Activated naive CD4-positive, alpha-beta T cell treated with anti-CD3 and anti-CD28 coated beads, Interleukin-2, amount 50 U/mL, for 24 hours (primary cell): ENCODE measurements at regions not wholly inside any gene's neighbourhood (a gene's known extent, or its start where the extent isn't known, plus 50 kb on each side); places are given as distances from the start of the nearest gene placed in this dataset.
"Not testable (repeated sequence)": the region's sequence is repeated elsewhere in the genome, so short reads cannot be mapped to it uniquely, and the experiment has no call there.

Source experiments
- H3K27ac Mint-ChIP-seq: one replicate; pipeline ENCODE4 v1.8.0; 2021; ENCODE audit warnings: mild to moderate bottlenecking, mixed read lengths
- H3K27me3 Mint-ChIP-seq: one replicate; pipeline ENCODE4 v1.8.0; 2021; ENCODE audit warnings: mixed read lengths
- H3K36me3 Mint-ChIP-seq: one replicate; pipeline ENCODE4 v1.8.0; 2021; ENCODE audit warnings: mixed read lengths
- H3K4me1 Mint-ChIP-seq: one replicate; pipeline ENCODE4 v1.8.0; 2021; ENCODE audit warnings: mixed read lengths
- H3K4me3 Mint-ChIP-seq: one replicate; pipeline ENCODE4 v1.8.0; 2021; ENCODE audit warnings: mild to moderate bottlenecking, mixed read lengths
- H3K9me3 Mint-ChIP-seq: one replicate; pipeline ENCODE4 v1.8.0; 2021; ENCODE audit warnings: mixed read lengths

- H3K27ac Mint-ChIP-seq = no peak overlapping the region
- H3K36me3 Mint-ChIP-seq = no peaks in the 10 kb centered on the region
- H3K9me3 Mint-ChIP-seq = no peaks in the 10 kb centered on the region
- no peak overlapping the region for H3K4me3 Mint-ChIP-seq
- no peaks in the 10 kb centered on the region for H3K27me3 Mint-ChIP-seq
- no peaks in the 10 kb centered on the region for H3K4me1 Mint-ChIP-seq
Measured at GRCh38 chr5:8516356-8516755, 647.4 kb downstream of the MTRR start.

GRCh38 chr5:8517456-8517855 is 648.5 kb downstream of the MTRR start:
- H3K27ac Mint-ChIP-seq = no peak overlapping the region
- no peaks in the 10 kb centered on the region for H3K4me1 Mint-ChIP-seq
- H3K4me3 Mint-ChIP-seq = no peak overlapping the region
- no peaks in the 10 kb centered on the region for H3K27me3 Mint-ChIP-seq
- H3K9me3 Mint-ChIP-seq = no peaks in the 10 kb centered on the region
- H3K36me3 Mint-ChIP-seq = no peaks in the 10 kb centered on the region

- Mint-ChIP-seq H3K4me3 (no peak overlapping the region), H3K9me3 (no peaks in the 10 kb centered on the region), H3K27ac (no peak overlapping the region), H3K4me1 (no peaks in the 10 kb centered on the region), H3K36me3 (no peaks in the 10 kb centered on the region), H3K27me3 (no peaks in the 10 kb centered on the region)
Measured at GRCh38 chr5:8520917-8521316, 652.0 kb downstream of the MTRR start.

- H3K4me1 Mint-ChIP-seq = no peaks in the 10 kb centered on the region
- H3K4me3 Mint-ChIP-seq = no peak overlapping the region
- H3K36me3 Mint-ChIP-seq = no peaks in the 10 kb centered on the region
Measured at GRCh38 chr5:8521991-8522390, 653.0 kb downstream of the MTRR start.

GRCh38 chr5:8522646-8523045 is 653.7 kb downstream of the MTRR start:
- Mint-ChIP-seq H3K27ac (no peak overlapping the region), H3K27me3 (no peaks in the 10 kb centered on the region), H3K4me1 (no peaks in the 10 kb centered on the region), H3K4me3 (no peak overlapping the region), H3K9me3 (no peaks in the 10 kb centered on the region), H3K36me3 (no peaks in the 10 kb centered on the region)

More at GRCh38 chr5:8521991-8522390, 653.0 kb downstream of the MTRR start:
- Mint-ChIP-seq H3K27me3 (no peaks in the 10 kb centered on the region), H3K27ac (no peak overlapping the region), H3K9me3 (no peaks in the 10 kb centered on the region)

GRCh38 chr5:8523501-8523900 is 654.6 kb downstream of the MTRR start:
- H3K27ac Mint-ChIP-seq = no peak overlapping the region
- H3K4me1 Mint-ChIP-seq = no peaks in the 10 kb centered on the region
- H3K9me3 Mint-ChIP-seq = no peaks in the 10 kb centered on the region
- no peak overlapping the region for H3K4me3 Mint-ChIP-seq
- H3K36me3 Mint-ChIP-seq = no peaks in the 10 kb centered on the region
- no peaks in the 10 kb centered on the region for H3K27me3 Mint-ChIP-seq

GRCh38 chr5:8525819-8526218 is 656.9 kb downstream of the MTRR start:
- no peaks in the 10 kb centered on the region for H3K36me3 Mint-ChIP-seq
- no peak overlapping the region for H3K4me3 Mint-ChIP-seq
- H3K9me3 Mint-ChIP-seq = no peaks in the 10 kb centered on the region
- no peak overlapping the region for H3K27ac Mint-ChIP-seq
- no peaks in the 10 kb centered on the region for H3K27me3 Mint-ChIP-seq
- no peaks in the 10 kb centered on the region for H3K4me1 Mint-ChIP-seq

- no peaks in the 10 kb centered on the region for H3K4me1 Mint-ChIP-seq
- H3K36me3 Mint-ChIP-seq = no peaks in the 10 kb centered on the region
- no peaks in the 10 kb centered on the region for H3K27me3 Mint-ChIP-seq
- H3K4me3 Mint-ChIP-seq = no peak overlapping the region
- no peak overlapping the region for H3K27ac Mint-ChIP-seq
- H3K9me3 Mint-ChIP-seq = no peaks in the 10 kb centered on the region
Measured at GRCh38 chr5:8528106-8528505, 659.2 kb downstream of the MTRR start.

- no peaks in the 10 kb centered on the region for H3K4me1 Mint-ChIP-seq
Measured at GRCh38 chr5:8538821-8539220, 669.9 kb downstream of the MTRR start.

GRCh38 chr5:8540317-8540716 is 671.4 kb downstream of the MTRR start:
- Mint-ChIP-seq H3K4me3 (no peak overlapping the region), H3K27me3 (no peaks in the 10 kb centered on the region), H3K27ac (no peak overlapping the region), H3K9me3 (no peaks in the 10 kb centered on the region), H3K4me1 (no peaks in the 10 kb centered on the region), H3K36me3 (no peaks in the 10 kb centered on the region)

More at GRCh38 chr5:8538821-8539220, 669.9 kb downstream of the MTRR start:
- Mint-ChIP-seq H3K4me3 (no peak overlapping the region), H3K27ac (no peak overlapping the region), H3K36me3 (no peaks in the 10 kb centered on the region), H3K27me3 (no peaks in the 10 kb centered on the region), H3K9me3 (no peaks in the 10 kb centered on the region)

- Mint-ChIP-seq H3K4me1 (no peaks in the 10 kb centered on the region), H3K27me3 (no peaks in the 10 kb centered on the region), H3K27ac (no peak overlapping the region), H3K9me3 (peaks cover 4% of the 10 kb centered on the region), H3K36me3 (no peaks in the 10 kb centered on the region), H3K4me3 (no peak overlapping the region)
Measured at GRCh38 chr5:8550921-8551320, 682.0 kb downstream of the MTRR start.

- Mint-ChIP-seq H3K36me3 (no peaks in the 10 kb centered on the region), H3K27me3 (no peaks in the 10 kb centered on the region), H3K4me3 (no peak overlapping the region), H3K9me3 (peaks cover 4% of the 10 kb centered on the region), H3K4me1 (no peaks in the 10 kb centered on the region), H3K27ac (no peak overlapping the region)
Measured at GRCh38 chr5:8553364-8553763, 684.4 kb downstream of the MTRR start.

- H3K4me3 Mint-ChIP-seq = no peak overlapping the region
- no peaks in the 10 kb centered on the region for H3K27me3 Mint-ChIP-seq
- H3K4me1 Mint-ChIP-seq = no peaks in the 10 kb centered on the region
- H3K36me3 Mint-ChIP-seq = no peaks in the 10 kb centered on the region
- H3K9me3 Mint-ChIP-seq = peaks cover 4% of the 10 kb centered on the region
- H3K27ac Mint-ChIP-seq = no peak overlapping the region
Measured at GRCh38 chr5:8557728-8558127, 688.8 kb downstream of the MTRR start.

- Mint-ChIP-seq H3K27me3 (no peaks in the 10 kb centered on the region), H3K36me3 (no peaks in the 10 kb centered on the region), H3K27ac (no peak overlapping the region), H3K4me1 (no peaks in the 10 kb centered on the region), H3K4me3 (no peak overlapping the region), H3K9me3 (no peaks in the 10 kb centered on the region)
Measured at GRCh38 chr5:8560776-8561175, 691.8 kb downstream of the MTRR start.

- no peaks in the 10 kb centered on the region for H3K27me3 Mint-ChIP-seq
- H3K36me3 Mint-ChIP-seq = no peaks in the 10 kb centered on the region
- H3K9me3 Mint-ChIP-seq = no peaks in the 10 kb centered on the region
- H3K27ac Mint-ChIP-seq = no peak overlapping the region
- no peak overlapping the region for H3K4me3 Mint-ChIP-seq
- no peaks in the 10 kb centered on the region for H3K4me1 Mint-ChIP-seq
Measured at GRCh38 chr5:8561224-8561840, 692.4 kb downstream of the MTRR start.

GRCh38 chr5:8561854-8562253 is 692.9 kb downstream of the MTRR start:
- H3K4me1 Mint-ChIP-seq = no peaks in the 10 kb centered on the region
- H3K9me3 Mint-ChIP-seq = no peaks in the 10 kb centered on the region

GRCh38 chr5:8563540-8563939 is 694.6 kb downstream of the MTRR start:
- not testable (repeated sequence) for H3K27ac Mint-ChIP-seq, H3K36me3 Mint-ChIP-seq, H3K4me3 Mint-ChIP-seq, H3K27me3 Mint-ChIP-seq, H3K9me3 Mint-ChIP-seq, H3K4me1 Mint-ChIP-seq

More at GRCh38 chr5:8561854-8562253, 692.9 kb downstream of the MTRR start:
- Mint-ChIP-seq H3K4me3 (no peak overlapping the region), H3K36me3 (no peaks in the 10 kb centered on the region), H3K27me3 (no peaks in the 10 kb centered on the region), H3K27ac (no peak overlapping the region)
